Testis (tissue), 2 donors: ENCODE measurements at regions not wholly inside any gene's neighbourhood (a gene's known extent, or its start where the extent isn't known, plus 50 kb on each side); places are given as distances from the start of the nearest gene placed in this dataset.

Experiments used
- CTCF ChIP-seq, 3 experiments: fragments of 450-650 bp in 2 of 3; fragments of 200-600 bp in 1 of 3; sonication (generic) in 1 of 3; IDR thresholded peaks; one replicate each; pipeline ENCODE4 v1.5.1; 2016 to 2019; ENCODE audit warnings: antibody characterized with exemption in 3 of 3, mild to moderate bottlenecking in 2 of 3, moderate library complexity in 1 of 3
- POLR2A ChIP-seq: fragments of 450-650 bp; IDR thresholded peaks from one replicate; pipeline ENCODE4 v1.6.1; 2017; ENCODE audit warnings: antibody characterized with exemption, mild to moderate bottlenecking, moderate library complexity

- TF ChIP-seq CTCF (IDR thresholded peaks at IDR 0.05) (no peak), POLR2A (no peak)
Observed at GRCh38 chr3:117556646-117557407, 847.2 kb downstream of the TUSC7 start.
